GM12878 (cell line): ENCODE measurements at regions not wholly inside any gene's neighbourhood (a gene's known extent, or its start where the extent isn't known, plus 50 kb on each side); places are given as distances from the start of the nearest gene placed in this dataset.

ENCODE experiments used
- ATAC-seq: fragments of 200-7000 bp; cut with Tn5 transposase; 3 replicates; pipeline ENCODE4 v1.9.1; 2020; ENCODE audit warnings: mild to moderate bottlenecking, moderate library complexity
- BruUV-seq: library from RNA; stranded (reverse); fragments of 400-500 nt; replicated peaks from 2 replicates; lab custom pipeline; 2021; lab: Mats Ljungman, UMichigan
- CTCF ChIA-PET: fragments of 300-600 bp; sonication (Branson Sonifier 250); formaldehyde crosslinking; extraction: SDS; loops from one replicate; lab custom pipeline; 2021; ENCODE audit warnings: inconsistent platforms; lab: Yijun Ruan, JAX
- POLR2A ChIA-PET: fragments of 350-600 bp; formaldehyde crosslinking; extraction: SDS; loops from one replicate; lab custom pipeline; 2021; ENCODE audit warnings: inconsistent platforms; lab: Charles Lee
- RAD21 ChIA-PET: fragments of 300-600 bp; sonication (Branson Sonifier 250); formaldehyde crosslinking; loops from one replicate; lab custom pipeline; 2023; ENCODE audit warnings: antibody characterized with exemption; ENCODE audit not compliant: unreplicated experiment; lab: Charles Lee
- SMC1A ChIA-PET: fragments of 300-600 bp; sonication (Branson Sonifier 250); formaldehyde crosslinking; loops from one replicate; lab custom pipeline; 2023; ENCODE audit not compliant: unreplicated experiment, uncharacterized antibody; lab: Charles Lee
- DNase-seq: peaks from one replicate; pipeline ENCODE4 v3.0.0-alpha.2; 2011; ENCODE audit warnings: low read depth, low spot score
- FAIRE-seq: peaks from 3 replicates; lab custom pipeline; 2011; peaks lifted over from hg19 to GRCh38; lab: Jason Lieb, UNC
- H2AFZ ChIP-seq: 2 replicates; pipeline ENCODE4 v1.6.0; 2011; ENCODE audit warnings: low read depth, low read length, control low read depth; ENCODE audit not compliant: control insufficient read depth
- H3K27ac ChIP-seq: 2 replicates; pipeline ENCODE4 v1.5.1; 2011; ENCODE audit warnings: control low read depth; ENCODE audit not compliant: control insufficient read depth, insufficient read depth
- H3K27me3 ChIP-seq, 2 experiments: replicated peaks in 1 of 2; 2 replicates each; pipeline versions ENCODE4 v1.6.0 to v1.6.1; 2011; ENCODE audit warnings: low read length in 1 of 2; ENCODE audit not compliant: control insufficient read depth in 2 of 2, insufficient read depth in 2 of 2
- H3K36me3 ChIP-seq, 2 experiments: 2 replicates each; pipeline ENCODE4 v1.5.1; 2011; ENCODE audit warnings: low read length in 1 of 2; ENCODE audit not compliant: control insufficient read depth in 2 of 2, insufficient read depth in 2 of 2
- H3K4me1 ChIP-seq: 2 replicates; pipeline ENCODE4 v1.6.1; 2011; ENCODE audit warnings: mild to moderate bottlenecking, low read length, moderate library complexity, mixed read lengths; ENCODE audit not compliant: control insufficient read depth, insufficient read depth
- H3K4me2 ChIP-seq: 2 replicates; pipeline ENCODE4 v1.6.0; 2011; ENCODE audit warnings: control low read depth; ENCODE audit not compliant: control insufficient read depth, insufficient read depth
- H3K4me3 ChIP-seq: fragments of 200-600 bp; sonication (generic); 2 replicates; pipeline ENCODE4 v1.5.1; 2016
- H3K79me2 ChIP-seq: 2 replicates; pipeline ENCODE4 v1.6.0; 2011; ENCODE audit warnings: low read length; ENCODE audit not compliant: control insufficient read depth, insufficient read depth
- H3K9ac ChIP-seq: 2 replicates; pipeline ENCODE4 v1.8.0; 2011; ENCODE audit warnings: low read length, control low read depth, mixed read lengths; ENCODE audit not compliant: control insufficient read depth, insufficient read depth
- H3K9me3 ChIP-seq: replicated peaks from 3 replicates; pipeline ENCODE4 v1.5.1; 2011; ENCODE audit warnings: mild to moderate bottlenecking, low read length; ENCODE audit not compliant: control insufficient read depth, insufficient read depth
- H4K20me1 ChIP-seq: 2 replicates; pipeline ENCODE4 v1.6.0; 2011; ENCODE audit not compliant: control insufficient read depth, insufficient read depth
- ASH2L ChIP-seq: fragments of 300-600, 200-600 bp; sonication (generic); IDR thresholded peaks from 2 replicates; pipeline ENCODE4 v1.6.1; 2017; ENCODE audit warnings: low read depth, mild to moderate bottlenecking, borderline replicate concordance
- CBX5 ChIP-seq: sonication (generic); IDR thresholded peaks from 2 replicates; pipeline ENCODE4 v1.6.1; 2016; ENCODE audit warnings: low read depth, moderate library complexity, mild to moderate bottlenecking, inconsistent platforms
- IKZF1 ChIP-seq: fragments of 450-650 bp; conservative IDR thresholded peaks from 2 replicates; pipeline ENCODE4 v1.6.1; 2017; ENCODE audit warnings: antibody characterized with exemption, mild to moderate bottlenecking
- IRF4 ChIP-seq: IDR thresholded peaks from 2 replicates; pipeline ENCODE4 v1.6.1; 2011; ENCODE audit warnings: low read depth, low read length
- JUND ChIP-seq: IDR thresholded peaks from 2 replicates; pipeline ENCODE4 v1.6.1; 2012; ENCODE audit warnings: low read depth, mild to moderate bottlenecking, low read length, improper control_type of control experiment, moderate library complexity
- NFXL1 ChIP-seq: fragments of 450-650 bp; IDR thresholded peaks from 2 replicates; pipeline ENCODE4 v1.6.1; 2017; ENCODE audit warnings: antibody characterized with exemption, mild to moderate bottlenecking, borderline replicate concordance
- SIN3A ChIP-seq: IDR thresholded peaks from 2 replicates; pipeline ENCODE4 v1.6.1; 2012; ENCODE audit warnings: low read depth, low read length, improper control_type of control experiment
- SMC3 ChIP-seq: IDR thresholded peaks from 2 replicates; pipeline ENCODE4 v1.6.1; 2011; ENCODE audit warnings: low read length, improper control_type of control experiment, borderline replicate concordance
- SPI1 ChIP-seq: IDR thresholded peaks from 2 replicates; pipeline ENCODE4 v1.6.1; 2011; ENCODE audit warnings: low read depth, mild to moderate bottlenecking, low read length, moderate library complexity, borderline replicate concordance; ENCODE audit not compliant: insufficient read depth
- SUZ12 ChIP-seq: fragments of 200-600 bp; sonication (generic); IDR thresholded peaks from one replicate; pipeline ENCODE4 v1.6.1; 2018; ENCODE audit warnings: antibody characterized with exemption, mild to moderate bottlenecking; ENCODE audit not compliant: unreplicated experiment
- ZNF217 ChIP-seq: fragments of 450-650 bp; IDR thresholded peaks from 2 replicates; pipeline ENCODE4 v1.6.1; 2017; ENCODE audit warnings: antibody characterized with exemption, mild to moderate bottlenecking
- ZNF687 ChIP-seq: fragments of 450-650 bp; IDR thresholded peaks from 2 replicates; pipeline ENCODE4 v1.6.1; 2017; ENCODE audit warnings: mild to moderate bottlenecking, moderate library complexity
- WGBS: methylation state at CpG from one replicate; pipeline ENCODE4 v1.1.6; 2016; ENCODE audit warnings: low lambda C conversion rate; ENCODE audit not compliant: insufficient replicate concordance, insufficient coverage; ENCODE audit errors: missing lambda C conversion rate; 5-methylcytosine and 5-hydroxymethylcytosine counted together
- in situ Hi-C: fragments of 300-500 bp; cut with MboI; formaldehyde crosslinking; loops from 9 replicates; pipeline ENCODE4 v1.14.3; 2018; ENCODE audit warnings: mixed read lengths
- intact Hi-C: fragments of 100-400 bp; cut with micrococcal nuclease; formaldehyde crosslinking; loops from one replicate; pipeline ENCODE4 v1.14.2; 2022; ENCODE audit not compliant: unreplicated experiment

GRCh38 chr9:79189511-79189924 lies 382.2 kb upstream of the TLE4 start:
- no peak overlapping the region for H2AFZ ChIP-seq
- no peaks in the 10 kb centered on the region for H3K36me3 ChIP-seq
- ATAC-seq (no peak), FAIRE-seq (no peak), DNase-seq (no peak)
- intact Hi-C loops = no loop called here
- BruUV-seq = no TSS peak
- POLR2A ChIA-PET = interaction anchor here (0.5 kb wide), 1 partner anchor 790 kb away, joined by 3 read pairs; no protein-coding TSS in a partner anchor
- no peak overlapping the region for H3K27ac ChIP-seq
- H3K4me2 ChIP-seq = no peak overlapping the region
- no peaks in the 10 kb centered on the region for H3K27me3 ChIP-seq
- no peak for TF ChIP-seq SPI1
- TF ChIP-seq IKZF1 = no peak
- TF ChIP-seq SMC3 = no peak
- TF ChIP-seq SIN3A = no peak
- no peak for TF ChIP-seq ZNF687
- TF ChIP-seq SUZ12 = no peak
- no peak for TF ChIP-seq CBX5
- no peak for TF ChIP-seq ASH2L
- no peak for TF ChIP-seq IRF4
- TF ChIP-seq JUND = no peak
- no peak for TF ChIP-seq ZNF217
- TF ChIP-seq NFXL1 = no peak
- no peak overlapping the region for H3K9ac ChIP-seq
- no peaks in the 10 kb centered on the region for H3K79me2 ChIP-seq
- SMC1A ChIA-PET = no interaction called here
- in situ Hi-C loops = no loop called here
- H3K9me3 ChIP-seq = no peaks in the 10 kb centered on the region
- WGBS = 18% methylated on average over 3 of the region's 3 CpGs
- RAD21 ChIA-PET = no interaction called here
- CTCF ChIA-PET = no interaction called here
- H4K20me1 ChIP-seq = no peaks in the 10 kb centered on the region
- no peaks in the 10 kb centered on the region for H3K4me1 ChIP-seq
- no peak overlapping the region for H3K4me3 ChIP-seq
